ENCODE measurements at regions not wholly inside any gene's neighbourhood (a gene's known extent, or its start where the extent isn't known, plus 50 kb on each side); places are given as distances from the start of the nearest gene placed in this dataset.

- Histone ChIP-seq H3K9me3 (ENCODE audit: low read length) (no peaks in the 10 kb centered on the region), H3K27me3 (ENCODE audit: low read length) (no peaks in the 10 kb centered on the region), H3F3A (ENCODE audit: low read length, unreplicated experiment) (no peaks in the 10 kb centered on the region), H3K4me3 (ENCODE audit: low read length) (no peak overlapping the region), H3K9ac (ENCODE audit: low read length) (no peak overlapping the region), H3K9me2 (replicated peaks; ENCODE audit: low read length) (no peaks in the 10 kb centered on the region), H4K20me1 (ENCODE audit: low read length) (no peaks in the 10 kb centered on the region), H3K4me2 (ENCODE audit: low read length) (no peak overlapping the region), H3K27ac (ENCODE audit: low read length) (no peak overlapping the region), H3K36me3 (ENCODE audit: low read depth, low read length) (no peaks in the 10 kb centered on the region), H3K4me1 (ENCODE audit: insufficient read depth, low read length) (no peaks in the 10 kb centered on the region), H3K79me2 (ENCODE audit: low read length) (no peaks in the 10 kb centered on the region), H2AFZ (ENCODE audit: low read length) (no peak overlapping the region)
- no TSS peak for BruUV-seq (replicated peaks)
- TF ChIP-seq, protein P1, sequence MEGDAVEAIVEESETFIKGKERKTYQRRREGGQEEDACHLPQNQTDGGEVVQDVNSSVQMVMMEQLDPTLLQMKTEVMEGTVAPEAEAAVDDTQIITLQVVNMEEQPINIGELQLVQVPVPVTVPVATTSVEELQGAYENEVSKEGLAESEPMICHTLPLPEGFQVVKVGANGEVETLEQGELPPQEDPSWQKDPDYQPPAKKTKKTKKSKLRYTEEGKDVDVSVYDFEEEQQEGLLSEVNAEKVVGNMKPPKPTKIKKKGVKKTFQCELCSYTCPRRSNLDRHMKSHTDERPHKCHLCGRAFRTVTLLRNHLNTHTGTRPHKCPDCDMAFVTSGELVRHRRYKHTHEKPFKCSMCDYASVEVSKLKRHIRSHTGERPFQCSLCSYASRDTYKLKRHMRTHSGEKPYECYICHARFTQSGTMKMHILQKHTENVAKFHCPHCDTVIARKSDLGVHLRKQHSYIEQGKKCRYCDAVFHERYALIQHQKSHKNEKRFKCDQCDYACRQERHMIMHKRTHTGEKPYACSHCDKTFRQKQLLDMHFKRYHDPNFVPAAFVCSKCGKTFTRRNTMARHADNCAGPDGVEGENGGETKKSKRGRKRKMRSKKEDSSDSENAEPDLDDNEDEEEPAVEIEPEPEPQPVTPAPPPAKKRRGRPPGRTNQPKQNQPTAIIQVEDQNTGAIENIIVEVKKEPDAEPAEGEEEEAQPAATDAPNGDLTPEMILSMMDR (conservative IDR thresholded peaks at IDR 0.05; ENCODE audit: low read depth, low read length): no peak
- TF ChIP-seq EZH2phosphoT487 (IDR thresholded peaks at IDR 0.05; ENCODE audit: borderline replicate concordance, low read length): no peak
- no peak for TF ChIP-seq EZH2 (IDR thresholded peaks at IDR 0.05; ENCODE audit: low read length, unreplicated experiment)
- ATAC-seq: no peak
- no peak for DNase-seq
- intact Hi-C loops (cut with micrococcal nuclease): no loop called here
- ChIA-PET POLR2A (ENCODE audit: unreplicated experiment) (no interaction called here), CTCF (no interaction called here)
Observed at GRCh38 chr2:180416627-180417026, 409.5 kb upstream of the CWC22 start.

DNA sequence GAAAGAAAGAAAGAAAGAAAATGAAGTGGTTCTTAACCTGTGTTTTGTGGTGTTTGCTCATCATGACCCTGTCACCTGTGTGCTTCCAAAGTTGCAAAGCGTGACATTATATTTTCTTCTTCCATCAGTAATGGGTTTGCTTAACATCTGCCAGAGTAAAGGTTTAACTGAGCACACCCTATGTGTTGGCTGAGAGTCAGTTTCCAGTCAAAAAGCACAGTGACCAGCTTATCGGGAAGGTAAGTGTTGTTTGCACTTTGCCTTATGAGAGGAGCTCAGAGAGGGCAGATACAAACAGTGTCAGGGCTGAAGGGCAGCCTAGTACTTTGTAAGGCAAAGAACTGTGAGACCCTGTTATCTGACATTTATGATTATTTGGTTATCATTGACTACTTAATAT, 406.2 kb upstream of the CWC22 start:
- H2AFZ ChIP-seq (ENCODE audit: low read length): no peak overlapping the region
- DNase-seq (no peak), ATAC-seq (no peak)
- H3F3A ChIP-seq (ENCODE audit: low read length, unreplicated experiment): no peaks in the 10 kb centered on the region
- ChIA-PET POLR2A (ENCODE audit: unreplicated experiment) (no interaction called here), CTCF (no interaction called here)
- BruUV-seq (replicated peaks): no TSS peak
- H3K4me2 ChIP-seq (ENCODE audit: low read length): no peak overlapping the region
- no peak for TF ChIP-seq EZH2phosphoT487 (IDR thresholded peaks at IDR 0.05; ENCODE audit: borderline replicate concordance, low read length)
- TF ChIP-seq, protein P1 (conservative IDR thresholded peaks at IDR 0.05; ENCODE audit: low read depth, low read length): no peak
- TF ChIP-seq EZH2 (IDR thresholded peaks at IDR 0.05; ENCODE audit: low read length, unreplicated experiment): no peak
- no peaks in the 10 kb centered on the region for H3K4me1 ChIP-seq (ENCODE audit: insufficient read depth, low read length)
- intact Hi-C loops (cut with micrococcal nuclease): no loop called here
- H3K79me2 ChIP-seq (ENCODE audit: low read length): no peaks in the 10 kb centered on the region
- H4K20me1 ChIP-seq (ENCODE audit: low read length): no peaks in the 10 kb centered on the region
- H3K27me3 ChIP-seq (ENCODE audit: low read length): no peaks in the 10 kb centered on the region
- no peak overlapping the region for H3K4me3 ChIP-seq (ENCODE audit: low read length)
- no peak overlapping the region for H3K27ac ChIP-seq (ENCODE audit: low read length)
- no peaks in the 10 kb centered on the region for H3K9me2 ChIP-seq (replicated peaks; ENCODE audit: low read length)
- H3K9me3 ChIP-seq (ENCODE audit: low read length): no peaks in the 10 kb centered on the region
- no peaks in the 10 kb centered on the region for H3K36me3 ChIP-seq (ENCODE audit: low read depth, low read length)
- no peak overlapping the region for H3K9ac ChIP-seq (ENCODE audit: low read length)

GRCh38 chr2:180412219-180412618, 405.1 kb upstream of the CWC22 start:
- H3K79me2 ChIP-seq (ENCODE audit: low read length): no peaks in the 10 kb centered on the region
- BruUV-seq (replicated peaks): no TSS peak
- DNase-seq (no peak), ATAC-seq (no peak)
- H3K9ac ChIP-seq (ENCODE audit: low read length): no peak overlapping the region
- H2AFZ ChIP-seq (ENCODE audit: low read length): no peak overlapping the region
- H3K36me3 ChIP-seq (ENCODE audit: low read depth, low read length): no peaks in the 10 kb centered on the region
- CTCF ChIA-PET: no interaction called here
- TF ChIP-seq EZH2 (IDR thresholded peaks at IDR 0.05; ENCODE audit: low read length, unreplicated experiment) (no peak), EZH2phosphoT487 (IDR thresholded peaks at IDR 0.05; ENCODE audit: borderline replicate concordance, low read length) (no peak)
- TF ChIP-seq, protein P1 (conservative IDR thresholded peaks at IDR 0.05; ENCODE audit: low read depth, low read length): no peak
- POLR2A ChIA-PET (ENCODE audit: unreplicated experiment): no interaction called here
- H3K4me2 ChIP-seq (ENCODE audit: low read length): no peak overlapping the region
- no peaks in the 10 kb centered on the region for H3K27me3 ChIP-seq (ENCODE audit: low read length)
- no peaks in the 10 kb centered on the region for H4K20me1 ChIP-seq (ENCODE audit: low read length)
- intact Hi-C loops (cut with micrococcal nuclease): no loop called here
- H3K4me3 ChIP-seq (ENCODE audit: low read length): no peak overlapping the region
- H3K4me1 ChIP-seq (ENCODE audit: insufficient read depth, low read length): no peaks in the 10 kb centered on the region
- no peaks in the 10 kb centered on the region for H3K9me3 ChIP-seq (ENCODE audit: low read length)
- no peaks in the 10 kb centered on the region for H3F3A ChIP-seq (ENCODE audit: low read length, unreplicated experiment)
- no peaks in the 10 kb centered on the region for H3K9me2 ChIP-seq (replicated peaks; ENCODE audit: low read length)
- no peak overlapping the region for H3K27ac ChIP-seq (ENCODE audit: low read length)
